ENCODE measurements at regions not wholly inside any gene's neighbourhood (a gene's known extent, or its start where the extent isn't known, plus 50 kb on each side); places are given as distances from the start of the nearest gene placed in this dataset.
A peak's percentile ranks its signal among the peaks of the same experiment; 100 is the strongest.

- H3K4me1 ChIP-seq: no peaks in the 10 kb centered on the region
- H3K36me3 ChIP-seq: no peaks in the 10 kb centered on the region
- 83% methylated on average over 1 of the region's 1 CpG for WGBS
- H3K27ac ChIP-seq (replicated peaks in 1 of 4): no peak overlapping the region
- no peak overlapping the region for H3K4me3 ChIP-seq
- DNase-seq (ENCODE audit: extremely low spot score): no peak
- intact Hi-C loops (cut with DNase I): no loop called here
- TF ChIP-seq POLR2AphosphoS5 (IDR thresholded peaks at IDR 0.05): no peak
- TF ChIP-seq CTCF (IDR thresholded peaks at IDR 0.05): no peak
- TF ChIP-seq POLR2A (IDR thresholded peaks at IDR 0.05; ENCODE audit: low read depth): no peak
- no peaks in the 10 kb centered on the region for H3K9me3 ChIP-seq
- H3K27me3 ChIP-seq: no peaks in the 10 kb centered on the region
Measured at GRCh38 chr9:31114346-31114745, 1270.1 kb upstream of the ACO1 start.

GRCh38 chr9:31119890-31120454 lies 1264.5 kb upstream of the ACO1 start:
- DNase-seq (ENCODE audit: extremely low spot score): no peak
- Histone ChIP-seq H3K4me3 (no peak overlapping the region), H3K36me3 (no peaks in the 10 kb centered on the region), H3K27me3 (no peaks in the 10 kb centered on the region), H3K27ac (replicated peaks in 1 of 4) (no peak overlapping the region), H3K4me1 (no peaks in the 10 kb centered on the region), H3K9me3 (no peaks in the 10 kb centered on the region)
- 54% methylated on average over 5 of the region's 5 CpGs for WGBS
- TF ChIP-seq CTCF (IDR thresholded peaks at IDR 0.05): peak; percentile 33 to 47 (median 47)
- TF ChIP-seq POLR2A (IDR thresholded peaks at IDR 0.05; ENCODE audit: low read depth): no peak
- no peak for TF ChIP-seq POLR2AphosphoS5 (IDR thresholded peaks at IDR 0.05)
- TF ChIP-seq EP300 (IDR thresholded peaks at IDR 0.05): no peak
- intact Hi-C loops (cut with DNase I): loop anchor here (10.0 kb wide), 1 partner anchor 1135 kb away; no protein-coding TSS in a partner anchor

GRCh38 chr9:31124389-31124788 lies 1260.1 kb upstream of the ACO1 start:
- no peak overlapping the region for H3K27ac ChIP-seq (replicated peaks in 1 of 4)
- 59% methylated on average over 1 of the region's 1 CpG for WGBS
- H3K27me3 ChIP-seq: no peaks in the 10 kb centered on the region
- H3K4me1 ChIP-seq: no peaks in the 10 kb centered on the region
- TF ChIP-seq POLR2AphosphoS5 (IDR thresholded peaks at IDR 0.05) (no peak), CTCF (IDR thresholded peaks at IDR 0.05) (no peak), POLR2A (IDR thresholded peaks at IDR 0.05; ENCODE audit: low read depth) (no peak), EP300 (IDR thresholded peaks at IDR 0.05) (no peak)
- H3K4me3 ChIP-seq: no peak overlapping the region
- H3K9me3 ChIP-seq: no peaks in the 10 kb centered on the region
- DNase-seq (ENCODE audit: extremely low spot score): no peak
- intact Hi-C loops (cut with DNase I): loop anchor here (10.0 kb wide), 1 partner anchor 1130 kb away; no protein-coding TSS in a partner anchor
- H3K36me3 ChIP-seq: no peaks in the 10 kb centered on the region

GRCh38 chr9:31135567-31135966 lies 1248.9 kb upstream of the ACO1 start:
- Histone ChIP-seq H3K9me3 (no peaks in the 10 kb centered on the region), H3K4me3 (no peak overlapping the region), H3K4me1 (no peaks in the 10 kb centered on the region), H3K27ac (replicated peaks in 1 of 4) (no peak overlapping the region), H3K27me3 (no peaks in the 10 kb centered on the region), H3K36me3 (no peaks in the 10 kb centered on the region)
- intact Hi-C loops (cut with DNase I): no loop called here
- WGBS: 48% methylated on average over 3 of the region's 3 CpGs
- no peak for TF ChIP-seq POLR2AphosphoS5 (IDR thresholded peaks at IDR 0.05)
- DNase-seq (ENCODE audit: extremely low spot score): no peak

- intact Hi-C loops (cut with DNase I): no loop called here
- H3K27me3 ChIP-seq: no peaks in the 10 kb centered on the region
- 100% methylated on average over 2 of the region's 2 CpGs for WGBS
- H3K9me3 ChIP-seq: no peaks in the 10 kb centered on the region
- no peaks in the 10 kb centered on the region for H3K36me3 ChIP-seq
- H3K4me3 ChIP-seq: no peak overlapping the region
- no peaks in the 10 kb centered on the region for H3K4me1 ChIP-seq
- DNase-seq (ENCODE audit: extremely low spot score): no peak
- no peak for TF ChIP-seq CTCF (IDR thresholded peaks at IDR 0.05)
- no peak for TF ChIP-seq POLR2AphosphoS5 (IDR thresholded peaks at IDR 0.05)
- TF ChIP-seq POLR2A (IDR thresholded peaks at IDR 0.05; ENCODE audit: low read depth): no peak
- no peak for TF ChIP-seq EP300 (IDR thresholded peaks at IDR 0.05)
- no peak overlapping the region for H3K27ac ChIP-seq (replicated peaks in 1 of 4)
Measured at GRCh38 chr9:31136524-31136923, 1247.9 kb upstream of the ACO1 start.

Measured in esophagus muscularis mucosa (tissue), 4 donors.